GM12878 (cell line): ENCODE measurements at regions not wholly inside any gene's neighbourhood (a gene's known extent, or its start where the extent isn't known, plus 50 kb on each side); places are given as distances from the start of the nearest gene placed in this dataset.

Experiments
- ATAC-seq: fragments of 200-7000 bp; cut with Tn5 transposase; 3 replicates; pipeline ENCODE4 v1.9.1; 2020; ENCODE audit warnings: mild to moderate bottlenecking, moderate library complexity
- BruUV-seq: library from RNA; stranded (reverse); fragments of 400-500 nt; replicated peaks from 2 replicates; lab custom pipeline; 2021; lab: Mats Ljungman, UMichigan
- CTCF ChIA-PET: fragments of 300-600 bp; sonication (Branson Sonifier 250); formaldehyde crosslinking; extraction: SDS; loops from one replicate; lab custom pipeline; 2021; ENCODE audit warnings: inconsistent platforms; lab: Yijun Ruan, JAX
- POLR2A ChIA-PET: fragments of 350-600 bp; formaldehyde crosslinking; extraction: SDS; loops from one replicate; lab custom pipeline; 2021; ENCODE audit warnings: inconsistent platforms; lab: Charles Lee
- RAD21 ChIA-PET: fragments of 300-600 bp; sonication (Branson Sonifier 250); formaldehyde crosslinking; loops from one replicate; lab custom pipeline; 2023; ENCODE audit warnings: antibody characterized with exemption; ENCODE audit not compliant: unreplicated experiment; lab: Charles Lee
- SMC1A ChIA-PET: fragments of 300-600 bp; sonication (Branson Sonifier 250); formaldehyde crosslinking; loops from one replicate; lab custom pipeline; 2023; ENCODE audit not compliant: unreplicated experiment, uncharacterized antibody; lab: Charles Lee
- DNase-seq: peaks from one replicate; pipeline ENCODE4 v3.0.0-alpha.2; 2011; ENCODE audit warnings: low read depth, low spot score
- FAIRE-seq: peaks from 3 replicates; lab custom pipeline; 2011; peaks lifted over from hg19 to GRCh38; lab: Jason Lieb, UNC
- H2AFZ ChIP-seq: 2 replicates; pipeline ENCODE4 v1.6.0; 2011; ENCODE audit warnings: low read depth, low read length, control low read depth; ENCODE audit not compliant: control insufficient read depth
- H3K27ac ChIP-seq: 2 replicates; pipeline ENCODE4 v1.5.1; 2011; ENCODE audit warnings: control low read depth; ENCODE audit not compliant: control insufficient read depth, insufficient read depth
- H3K27me3 ChIP-seq, 2 experiments: replicated peaks in 1 of 2; 2 replicates each; pipeline versions ENCODE4 v1.6.0 to v1.6.1; 2011; ENCODE audit warnings: low read length in 1 of 2; ENCODE audit not compliant: control insufficient read depth in 2 of 2, insufficient read depth in 2 of 2
- H3K36me3 ChIP-seq, 2 experiments: 2 replicates each; pipeline ENCODE4 v1.5.1; 2011; ENCODE audit warnings: low read length in 1 of 2; ENCODE audit not compliant: control insufficient read depth in 2 of 2, insufficient read depth in 2 of 2
- H3K4me1 ChIP-seq: 2 replicates; pipeline ENCODE4 v1.6.1; 2011; ENCODE audit warnings: mild to moderate bottlenecking, low read length, moderate library complexity, mixed read lengths; ENCODE audit not compliant: control insufficient read depth, insufficient read depth
- H3K4me2 ChIP-seq: 2 replicates; pipeline ENCODE4 v1.6.0; 2011; ENCODE audit warnings: control low read depth; ENCODE audit not compliant: control insufficient read depth, insufficient read depth
- H3K4me3 ChIP-seq: fragments of 200-600 bp; sonication (generic); 2 replicates; pipeline ENCODE4 v1.5.1; 2016
- H3K79me2 ChIP-seq: 2 replicates; pipeline ENCODE4 v1.6.0; 2011; ENCODE audit warnings: low read length; ENCODE audit not compliant: control insufficient read depth, insufficient read depth
- H3K9ac ChIP-seq: 2 replicates; pipeline ENCODE4 v1.8.0; 2011; ENCODE audit warnings: low read length, control low read depth, mixed read lengths; ENCODE audit not compliant: control insufficient read depth, insufficient read depth
- H3K9me3 ChIP-seq: replicated peaks from 3 replicates; pipeline ENCODE4 v1.5.1; 2011; ENCODE audit warnings: mild to moderate bottlenecking, low read length; ENCODE audit not compliant: control insufficient read depth, insufficient read depth
- H4K20me1 ChIP-seq: 2 replicates; pipeline ENCODE4 v1.6.0; 2011; ENCODE audit not compliant: control insufficient read depth, insufficient read depth
- CBX5 ChIP-seq: sonication (generic); IDR thresholded peaks from 2 replicates; pipeline ENCODE4 v1.6.1; 2016; ENCODE audit warnings: low read depth, moderate library complexity, mild to moderate bottlenecking, inconsistent platforms
- CEBPB ChIP-seq, 2 experiments: fragments of 150-350 bp in 1 of 2; IDR thresholded peaks; 2 replicates each; pipeline ENCODE4 v1.6.1; 2012 to 2014; ENCODE audit warnings: low read depth in 2 of 2, low read length in 2 of 2, borderline replicate concordance in 1 of 2, inconsistent platforms in 1 of 2
- ELK1 ChIP-seq: IDR thresholded peaks from 2 replicates; pipeline ENCODE4 v1.6.1; 2012; ENCODE audit warnings: low read depth, low read length, improper control_type of control experiment
- ETV6 ChIP-seq, 2 experiments: fragments of 450-650 bp in 1 of 2; IDR thresholded peaks in 1 of 2; conservative IDR thresholded peaks in 1 of 2; 2 replicates each; pipeline ENCODE4 v1.6.1; 2014; ENCODE audit warnings: antibody characterized with exemption in 1 of 2, borderline replicate concordance in 1 of 2, low read depth in 1 of 2, mild to moderate bottlenecking in 1 of 2, moderate library complexity in 1 of 2
- JUNB ChIP-seq: IDR thresholded peaks from 2 replicates; pipeline ENCODE4 v1.6.1; 2016; ENCODE audit warnings: antibody characterized with exemption, mild to moderate bottlenecking
- MYC ChIP-seq: IDR thresholded peaks from 2 replicates; pipeline ENCODE4 v1.6.1; 2011; ENCODE audit warnings: mild to moderate bottlenecking, low read length, moderate library complexity, inconsistent platforms; ENCODE audit not compliant: insufficient read depth, insufficient replicate concordance, insufficient read length, severe bottlenecking
- RAD21 ChIP-seq: IDR thresholded peaks from 2 replicates; pipeline ENCODE4 v1.6.1; 2011; ENCODE audit warnings: mild to moderate bottlenecking, low read depth, low read length, moderate library complexity; ENCODE audit not compliant: insufficient read depth
- RUNX3 ChIP-seq: IDR thresholded peaks from 2 replicates; pipeline ENCODE4 v1.6.1; 2012; ENCODE audit warnings: low read length, inconsistent platforms
- SMAD5 ChIP-seq: IDR thresholded peaks from 2 replicates; pipeline ENCODE4 v1.6.1; 2016; ENCODE audit warnings: antibody characterized with exemption, low read depth
- WGBS: methylation state at CpG from one replicate; pipeline ENCODE4 v1.1.6; 2016; ENCODE audit warnings: low lambda C conversion rate; ENCODE audit not compliant: insufficient replicate concordance, insufficient coverage; ENCODE audit errors: missing lambda C conversion rate; 5-methylcytosine and 5-hydroxymethylcytosine counted together
- in situ Hi-C: fragments of 300-500 bp; cut with MboI; formaldehyde crosslinking; loops from 9 replicates; pipeline ENCODE4 v1.14.3; 2018; ENCODE audit warnings: mixed read lengths
- intact Hi-C: fragments of 100-400 bp; cut with micrococcal nuclease; formaldehyde crosslinking; loops from one replicate; pipeline ENCODE4 v1.14.2; 2022; ENCODE audit not compliant: unreplicated experiment
- TF ChIP-seq, protein P1 (sequence below): fragments of 450-650 bp; IDR thresholded peaks from 2 replicates; pipeline ENCODE4 v1.6.1; 2016; ENCODE audit warnings: mild to moderate bottlenecking
- TF ChIP-seq, protein P2 (sequence below): fragments of 450-650 bp; IDR thresholded peaks from 2 replicates; pipeline ENCODE4 v1.6.1; 2017; ENCODE audit warnings: low read depth, mild to moderate bottlenecking, moderate library complexity
- TF ChIP-seq, protein P3 (sequence below): IDR thresholded peaks from 2 replicates; pipeline ENCODE4 v1.6.1; 2011; ENCODE audit warnings: low read depth, mild to moderate bottlenecking, low read length, moderate library complexity, borderline replicate concordance; ENCODE audit errors: extremely low read depth

DNA sequence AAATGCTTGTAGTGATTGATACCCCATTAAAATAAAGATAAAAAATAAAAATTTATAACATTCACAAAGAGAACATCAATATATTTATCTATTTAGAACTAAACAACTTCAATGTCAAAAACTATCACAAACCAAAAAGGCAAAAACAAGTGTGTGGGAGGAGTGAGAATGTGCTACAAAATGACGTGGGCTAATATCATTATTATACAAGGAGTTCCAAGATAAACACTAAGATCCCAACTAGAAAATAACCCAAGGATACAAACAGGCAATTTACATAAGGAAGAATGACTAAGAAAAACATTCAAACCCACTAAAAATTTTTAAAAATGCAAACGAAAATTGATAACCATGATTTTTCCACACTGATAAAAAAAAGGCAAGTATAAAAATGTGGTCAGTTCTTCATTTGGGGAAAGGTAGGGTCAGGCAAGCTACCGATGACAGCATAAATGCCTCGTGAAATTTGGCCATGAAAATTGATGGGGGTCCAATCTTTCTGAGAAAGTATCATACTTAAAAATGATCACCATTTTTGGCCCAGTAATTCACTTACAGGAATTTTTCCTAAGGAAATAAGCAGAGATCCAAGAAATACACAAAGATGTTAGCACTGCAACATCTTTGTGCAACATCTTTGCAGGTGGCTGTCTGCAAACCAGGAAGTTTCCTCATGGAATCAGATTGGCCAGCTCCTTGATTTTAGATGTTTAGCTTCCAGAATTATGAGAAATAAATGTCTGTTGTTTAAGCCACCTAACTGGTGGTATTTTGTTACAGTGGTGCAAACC lies 140.2 kb downstream of the TMEM200A start:
- no peak overlapping the region for H3K4me2 ChIP-seq
- no peak for FAIRE-seq
- H3K9me3 ChIP-seq: no peaks in the 10 kb centered on the region; the same call in 2 of the 3 replicates
- in situ Hi-C loops: no loop called here
- H3K4me1 ChIP-seq: no peaks in the 10 kb centered on the region
- TF ChIP-seq RAD21: no peak
- no peak for TF ChIP-seq MYC
- no peak for TF ChIP-seq ETV6 (conservative IDR thresholded peaks at IDR 0.05 in 1 of 2, IDR thresholded peaks at IDR 0.05 in 1 of 2; ENCODE audit: borderline replicate concordance in 1 of 2, low read depth in 1 of 2)
- TF ChIP-seq SMAD5: no peak
- TF ChIP-seq ELK1: no peak
- no peak for TF ChIP-seq CEBPB (IDR thresholded peaks at IDR 0.05; ENCODE audit: borderline replicate concordance in 1 of 2, low read depth in 2 of 2, low read length in 2 of 2)
- TF ChIP-seq, protein P1, sequence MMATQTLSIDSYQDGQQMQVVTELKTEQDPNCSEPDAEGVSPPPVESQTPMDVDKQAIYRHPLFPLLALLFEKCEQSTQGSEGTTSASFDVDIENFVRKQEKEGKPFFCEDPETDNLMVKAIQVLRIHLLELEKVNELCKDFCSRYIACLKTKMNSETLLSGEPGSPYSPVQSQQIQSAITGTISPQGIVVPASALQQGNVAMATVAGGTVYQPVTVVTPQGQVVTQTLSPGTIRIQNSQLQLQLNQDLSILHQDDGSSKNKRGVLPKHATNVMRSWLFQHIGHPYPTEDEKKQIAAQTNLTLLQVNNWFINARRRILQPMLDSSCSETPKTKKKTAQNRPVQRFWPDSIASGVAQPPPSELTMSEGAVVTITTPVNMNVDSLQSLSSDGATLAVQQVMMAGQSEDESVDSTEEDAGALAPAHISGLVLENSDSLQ: no peak
- TF ChIP-seq RUNX3: no peak
- TF ChIP-seq CBX5: no peak
- no peak for TF ChIP-seq JUNB
- TF ChIP-seq, protein P2, sequence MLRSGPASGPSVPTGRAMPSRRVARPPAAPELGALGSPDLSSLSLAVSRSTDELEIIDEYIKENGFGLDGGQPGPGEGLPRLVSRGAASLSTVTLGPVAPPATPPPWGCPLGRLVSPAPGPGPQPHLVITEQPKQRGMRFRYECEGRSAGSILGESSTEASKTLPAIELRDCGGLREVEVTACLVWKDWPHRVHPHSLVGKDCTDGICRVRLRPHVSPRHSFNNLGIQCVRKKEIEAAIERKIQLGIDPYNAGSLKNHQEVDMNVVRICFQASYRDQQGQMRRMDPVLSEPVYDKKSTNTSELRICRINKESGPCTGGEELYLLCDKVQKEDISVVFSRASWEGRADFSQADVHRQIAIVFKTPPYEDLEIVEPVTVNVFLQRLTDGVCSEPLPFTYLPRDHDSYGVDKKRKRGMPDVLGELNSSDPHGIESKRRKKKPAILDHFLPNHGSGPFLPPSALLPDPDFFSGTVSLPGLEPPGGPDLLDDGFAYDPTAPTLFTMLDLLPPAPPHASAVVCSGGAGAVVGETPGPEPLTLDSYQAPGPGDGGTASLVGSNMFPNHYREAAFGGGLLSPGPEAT: no peak
- TF ChIP-seq, protein P3, sequence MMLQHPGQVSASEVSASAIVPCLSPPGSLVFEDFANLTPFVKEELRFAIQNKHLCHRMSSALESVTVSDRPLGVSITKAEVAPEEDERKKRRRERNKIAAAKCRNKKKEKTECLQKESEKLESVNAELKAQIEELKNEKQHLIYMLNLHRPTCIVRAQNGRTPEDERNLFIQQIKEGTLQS: no peak
- H2AFZ ChIP-seq: no peak overlapping the region
- H3K27me3 ChIP-seq: no peaks in the 10 kb centered on the region
- ChIA-PET RAD21 (no interaction called here), POLR2A (no interaction called here), CTCF (interaction anchor here (0.6 kb wide), 1 partner anchor 196 kb away, joined by 3 read pairs; no protein-coding TSS in a partner anchor), SMC1A (no interaction called here)
- 28% methylated on average over 4 of the region's 4 CpGs for WGBS
- no peak overlapping the region for H3K9ac ChIP-seq
- no peaks in the 10 kb centered on the region for H4K20me1 ChIP-seq
- intact Hi-C loops: no loop called here
- no peak for ATAC-seq
- H3K36me3 ChIP-seq: no peaks in the 10 kb centered on the region
- BruUV-seq: no TSS peak
- H3K4me3 ChIP-seq: no peak overlapping the region
- no peak for DNase-seq
- H3K79me2 ChIP-seq: no peaks in the 10 kb centered on the region
- no peak overlapping the region for H3K27ac ChIP-seq
